Liver (tissue), 3 donors: ENCODE measurements at regions not wholly inside any gene's neighbourhood (a gene's known extent, or its start where the extent isn't known, plus 50 kb on each side); places are given as distances from the start of the nearest gene placed in this dataset.

Experiments used
- ATF3 ChIP-seq: IDR thresholded peaks from 2 replicates; pipeline ENCODE4 v1.6.1; 2016; ENCODE audit warnings: antibody characterized with exemption
- EGR1 ChIP-seq, 2 donors: IDR thresholded peaks; 2 replicates each; pipeline ENCODE4 v1.6.1; 2016 to 2018; ENCODE audit warnings: antibody characterized with exemption in 2 of 2, low read depth in 2 of 2
- GABPA ChIP-seq, 2 donors: IDR thresholded peaks in 1 of 2; conservative IDR thresholded peaks in 1 of 2; 2 replicates each; pipeline ENCODE4 v1.6.1; 2016; ENCODE audit warnings: antibody characterized with exemption in 2 of 2, mild to moderate bottlenecking in 1 of 2, moderate library complexity in 1 of 2
- HNF4A ChIP-seq, 2 donors: conservative IDR thresholded peaks; 2 replicates each; pipeline ENCODE4 v1.6.1; 2016; ENCODE audit warnings: antibody characterized with exemption in 2 of 2, mild to moderate bottlenecking in 2 of 2
- HNF4G ChIP-seq: IDR thresholded peaks from 2 replicates; pipeline ENCODE4 v1.6.1; 2016; ENCODE audit warnings: antibody characterized with exemption
- JUND ChIP-seq, 2 donors: IDR thresholded peaks; 2 replicates each; pipeline ENCODE4 v1.6.1; 2016; ENCODE audit warnings: antibody characterized with exemption in 2 of 2
- MAX ChIP-seq: IDR thresholded peaks from 2 replicates; pipeline ENCODE4 v1.6.1; 2016; ENCODE audit warnings: antibody characterized with exemption
- RAD21 ChIP-seq, 2 donors: IDR thresholded peaks; 2 replicates each; pipeline ENCODE4 v1.6.1; 2016; ENCODE audit warnings: antibody characterized with exemption in 2 of 2, mild to moderate bottlenecking in 2 of 2
- REST ChIP-seq: IDR thresholded peaks from 2 replicates; pipeline ENCODE4 v1.6.1; 2016; ENCODE audit warnings: antibody characterized with exemption, mild to moderate bottlenecking
- RXRA ChIP-seq, 2 donors: IDR thresholded peaks; 2 replicates each; pipeline ENCODE4 v1.6.1; 2017 to 2018; ENCODE audit warnings: antibody characterized with exemption in 2 of 2, mild to moderate bottlenecking in 1 of 2
- SP1 ChIP-seq: IDR thresholded peaks from 2 replicates; pipeline ENCODE4 v1.6.1; 2018; ENCODE audit warnings: antibody characterized with exemption, mild to moderate bottlenecking
- TAF1 ChIP-seq: conservative IDR thresholded peaks from 2 replicates; pipeline ENCODE4 v1.6.1; 2016; ENCODE audit warnings: antibody characterized with exemption, mild to moderate bottlenecking
- YY1 ChIP-seq: IDR thresholded peaks from 2 replicates; pipeline ENCODE4 v1.6.1; 2016; ENCODE audit warnings: antibody characterized with exemption, mild to moderate bottlenecking
- TF ChIP-seq, protein P1 (sequence below): fragments of 150-350 bp; IDR thresholded peaks from 2 replicates; pipeline ENCODE4 v1.5.1; 2017; ENCODE audit warnings: improper control_type of control experiment, low read depth, low read length; ENCODE audit not compliant: missing input control
- donor health status: healthy.
- donor health status: healthy.

- TF ChIP-seq EGR1 (IDR thresholded peaks at IDR 0.05; ENCODE audit: low read depth in 2 of 2) (no peak), REST (no peak), JUND (IDR thresholded peaks at IDR 0.05) (no peak), RAD21 (IDR thresholded peaks at IDR 0.05) (no peak), GABPA (IDR thresholded peaks at IDR 0.05 in 1 of 2, conservative IDR thresholded peaks at IDR 0.05 in 1 of 2) (no peak), SP1 (no peak), TAF1 (no peak), ATF3 (no peak), MAX (no peak), HNF4G (no peak), HNF4A (conservative IDR thresholded peaks at IDR 0.05) (no peak), YY1 (no peak), RXRA (IDR thresholded peaks at IDR 0.05) (no peak)
- TF ChIP-seq, protein P1, sequence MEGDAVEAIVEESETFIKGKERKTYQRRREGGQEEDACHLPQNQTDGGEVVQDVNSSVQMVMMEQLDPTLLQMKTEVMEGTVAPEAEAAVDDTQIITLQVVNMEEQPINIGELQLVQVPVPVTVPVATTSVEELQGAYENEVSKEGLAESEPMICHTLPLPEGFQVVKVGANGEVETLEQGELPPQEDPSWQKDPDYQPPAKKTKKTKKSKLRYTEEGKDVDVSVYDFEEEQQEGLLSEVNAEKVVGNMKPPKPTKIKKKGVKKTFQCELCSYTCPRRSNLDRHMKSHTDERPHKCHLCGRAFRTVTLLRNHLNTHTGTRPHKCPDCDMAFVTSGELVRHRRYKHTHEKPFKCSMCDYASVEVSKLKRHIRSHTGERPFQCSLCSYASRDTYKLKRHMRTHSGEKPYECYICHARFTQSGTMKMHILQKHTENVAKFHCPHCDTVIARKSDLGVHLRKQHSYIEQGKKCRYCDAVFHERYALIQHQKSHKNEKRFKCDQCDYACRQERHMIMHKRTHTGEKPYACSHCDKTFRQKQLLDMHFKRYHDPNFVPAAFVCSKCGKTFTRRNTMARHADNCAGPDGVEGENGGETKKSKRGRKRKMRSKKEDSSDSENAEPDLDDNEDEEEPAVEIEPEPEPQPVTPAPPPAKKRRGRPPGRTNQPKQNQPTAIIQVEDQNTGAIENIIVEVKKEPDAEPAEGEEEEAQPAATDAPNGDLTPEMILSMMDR = no peak
These were observed 1075.0 kb upstream of the TENM3 start for GRCh38 chr4:181168011-181168805.
